ENCODE measurements at regions not wholly inside any gene's neighbourhood (a gene's known extent, or its start where the extent isn't known, plus 50 kb on each side); places are given as distances from the start of the nearest gene placed in this dataset.

DNA sequence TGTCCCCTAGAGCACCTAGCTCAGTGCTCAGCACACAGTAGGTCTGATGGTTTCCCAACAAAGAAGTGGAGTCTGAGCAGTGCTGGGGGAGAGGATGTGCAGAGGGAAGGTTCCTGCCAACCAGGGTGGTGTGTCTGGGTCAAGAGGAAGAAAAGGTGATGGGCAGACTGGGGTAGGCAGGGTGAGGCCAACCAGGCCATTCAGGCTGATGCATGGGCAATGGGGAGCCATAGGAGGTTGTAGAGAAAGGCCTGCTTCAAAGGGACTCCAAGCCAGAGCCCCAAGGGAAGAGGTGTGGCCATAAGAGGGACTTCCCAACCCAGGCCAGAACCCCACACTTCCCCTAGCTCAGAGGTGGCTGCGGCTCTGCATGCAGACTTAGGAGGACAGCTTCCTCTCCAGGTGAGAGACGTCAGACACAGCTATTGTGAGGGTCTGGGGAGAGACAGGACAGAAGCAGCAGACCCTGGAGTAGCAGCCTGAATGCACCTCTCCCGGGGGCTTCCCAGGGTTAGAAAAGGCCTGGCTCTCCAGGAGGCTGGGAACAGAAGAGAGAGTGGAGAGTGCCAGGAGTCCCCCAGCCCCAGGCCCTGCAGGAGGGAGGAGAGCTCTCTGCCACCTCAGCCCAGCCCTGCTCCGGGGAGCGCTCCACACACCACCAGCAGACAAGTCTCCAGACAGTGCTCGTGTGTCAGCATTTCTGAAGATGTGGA is 87.4 kb upstream of the ZMIZ1 start:
- Histone ChIP-seq H3K4me1 (ENCODE audit: insufficient read depth, insufficient read length) (peaks cover 18% of the 10 kb centered on the region), H3K27me3 (ENCODE audit: insufficient read depth, insufficient read length) (no peaks in the 10 kb centered on the region), H3K36me3 (ENCODE audit: insufficient read depth, insufficient read length, low read length) (no peaks in the 10 kb centered on the region), H3K9ac (ENCODE audit: insufficient read length, low read depth) (no peak overlapping the region), H3K4me3 (ENCODE audit: insufficient read length, low read depth) (no peak overlapping the region), H3K9me3 (ENCODE audit: insufficient read depth, low read length) (no peaks in the 10 kb centered on the region)
- no peak for TF ChIP-seq SUZ12 (IDR thresholded peaks at IDR 0.05; ENCODE audit: extremely low read depth, insufficient read depth, insufficient read length)
- TF ChIP-seq YY1 (IDR thresholded peaks at IDR 0.05; ENCODE audit: insufficient read depth, insufficient read length), result no peak
- no peak for TF ChIP-seq ZNF274 (IDR thresholded peaks at IDR 0.05; ENCODE audit: low read depth, low read length)
- DNase-seq (ENCODE audit: low read depth, low spot score), result no peak

DNA sequence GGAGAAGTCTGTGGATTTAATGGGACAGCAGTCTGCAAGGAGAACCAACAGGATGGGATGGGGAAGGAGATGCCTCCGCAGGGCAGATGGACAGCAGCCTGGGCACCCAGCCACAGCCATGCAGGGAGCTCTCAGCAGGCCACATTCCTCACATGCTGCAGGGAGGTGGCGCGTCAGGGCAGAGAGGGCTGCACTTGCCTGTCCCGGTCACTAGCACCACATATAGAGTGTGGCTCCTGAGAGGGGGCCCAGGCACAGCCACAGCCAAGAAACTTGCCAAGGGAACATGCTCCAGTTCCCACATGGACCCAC is 86.8 kb upstream of the ZMIZ1 start:
- no peak for DNase-seq (ENCODE audit: low read depth, low spot score)
- peaks cover 18% of the 10 kb centered on the region for H3K4me1 ChIP-seq (ENCODE audit: insufficient read depth, insufficient read length)
- no peak overlapping the region for H3K9ac ChIP-seq (ENCODE audit: insufficient read length, low read depth)
- H3K27me3 ChIP-seq (ENCODE audit: insufficient read depth, insufficient read length), result no peaks in the 10 kb centered on the region
- no peak overlapping the region for H3K4me3 ChIP-seq (ENCODE audit: insufficient read length, low read depth)
- no peaks in the 10 kb centered on the region for H3K9me3 ChIP-seq (ENCODE audit: insufficient read depth, low read length)
- TF ChIP-seq ZNF274 (IDR thresholded peaks at IDR 0.05; ENCODE audit: low read depth, low read length) (no peak), SUZ12 (IDR thresholded peaks at IDR 0.05; ENCODE audit: extremely low read depth, insufficient read depth, insufficient read length) (no peak), YY1 (IDR thresholded peaks at IDR 0.05; ENCODE audit: insufficient read depth, insufficient read length) (no peak)
- H3K36me3 ChIP-seq (ENCODE audit: insufficient read depth, insufficient read length, low read length), result no peaks in the 10 kb centered on the region

DNA sequence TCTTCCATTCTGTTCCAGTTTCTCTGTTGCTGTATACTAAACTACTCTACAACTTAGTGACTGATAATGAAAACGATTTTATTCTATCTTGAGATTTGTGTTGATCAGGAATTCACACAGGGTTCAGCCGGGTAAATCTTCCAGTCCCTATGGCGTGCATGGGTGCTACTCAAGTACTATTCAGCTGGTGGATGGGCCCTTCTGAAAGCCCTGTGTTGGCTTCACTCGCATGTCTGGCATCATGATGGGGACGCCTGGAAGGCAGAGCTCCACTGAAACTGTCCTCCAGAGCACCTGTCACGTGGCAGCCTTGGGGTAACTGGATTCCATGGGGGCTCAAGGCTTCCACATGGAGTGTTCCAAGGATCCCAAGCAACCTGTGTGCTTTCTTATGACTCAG is 86.0 kb upstream of the ZMIZ1 start:
- peaks cover 11% of the 10 kb centered on the region for H3K4me1 ChIP-seq (ENCODE audit: insufficient read depth, insufficient read length)
- TF ChIP-seq ZNF274 (IDR thresholded peaks at IDR 0.05; ENCODE audit: low read depth, low read length), result no peak
- no peaks in the 10 kb centered on the region for H3K9me3 ChIP-seq (ENCODE audit: insufficient read depth, low read length)
- H3K9ac ChIP-seq (ENCODE audit: insufficient read length, low read depth), result no peak overlapping the region
- H3K4me3 ChIP-seq (ENCODE audit: insufficient read length, low read depth), result no peak overlapping the region
- H3K36me3 ChIP-seq (ENCODE audit: insufficient read depth, insufficient read length, low read length), result no peaks in the 10 kb centered on the region
- DNase-seq (ENCODE audit: low read depth, low spot score), result no peak
- no peaks in the 10 kb centered on the region for H3K27me3 ChIP-seq (ENCODE audit: insufficient read depth, insufficient read length)

DNA sequence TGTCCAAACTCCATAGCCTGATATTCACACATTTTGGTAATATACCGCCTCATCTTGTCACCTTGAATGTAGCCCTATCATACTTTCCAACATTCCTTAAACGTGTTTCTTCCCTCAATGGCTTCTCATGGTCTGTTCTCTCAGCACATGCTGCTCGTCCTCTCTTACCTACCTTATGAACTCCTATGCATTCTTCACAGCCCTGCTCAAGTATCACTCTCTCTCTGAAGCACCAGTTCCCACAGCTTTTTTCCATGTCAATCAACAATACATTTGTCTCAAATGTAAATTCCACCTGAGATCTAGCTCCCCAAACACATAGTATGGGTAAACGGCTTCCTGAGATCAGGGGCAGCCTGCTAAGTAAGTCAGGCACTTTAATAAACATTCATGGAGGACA is 85.2 kb upstream of the ZMIZ1 start:
- no peak for DNase-seq (ENCODE audit: low read depth, low spot score)
- Histone ChIP-seq H3K4me1 (ENCODE audit: insufficient read depth, insufficient read length) (peaks cover 6% of the 10 kb centered on the region), H3K9ac (ENCODE audit: insufficient read length, low read depth) (no peak overlapping the region), H3K36me3 (ENCODE audit: insufficient read depth, insufficient read length, low read length) (no peaks in the 10 kb centered on the region), H3K4me3 (ENCODE audit: insufficient read length, low read depth) (no peak overlapping the region), H3K27me3 (ENCODE audit: insufficient read depth, insufficient read length) (no peaks in the 10 kb centered on the region), H3K9me3 (ENCODE audit: insufficient read depth, low read length) (no peaks in the 10 kb centered on the region)
- no peak for TF ChIP-seq YY1 (IDR thresholded peaks at IDR 0.05; ENCODE audit: insufficient read depth, insufficient read length)
- no peak for TF ChIP-seq ZNF274 (IDR thresholded peaks at IDR 0.05; ENCODE audit: low read depth, low read length)

DNA sequence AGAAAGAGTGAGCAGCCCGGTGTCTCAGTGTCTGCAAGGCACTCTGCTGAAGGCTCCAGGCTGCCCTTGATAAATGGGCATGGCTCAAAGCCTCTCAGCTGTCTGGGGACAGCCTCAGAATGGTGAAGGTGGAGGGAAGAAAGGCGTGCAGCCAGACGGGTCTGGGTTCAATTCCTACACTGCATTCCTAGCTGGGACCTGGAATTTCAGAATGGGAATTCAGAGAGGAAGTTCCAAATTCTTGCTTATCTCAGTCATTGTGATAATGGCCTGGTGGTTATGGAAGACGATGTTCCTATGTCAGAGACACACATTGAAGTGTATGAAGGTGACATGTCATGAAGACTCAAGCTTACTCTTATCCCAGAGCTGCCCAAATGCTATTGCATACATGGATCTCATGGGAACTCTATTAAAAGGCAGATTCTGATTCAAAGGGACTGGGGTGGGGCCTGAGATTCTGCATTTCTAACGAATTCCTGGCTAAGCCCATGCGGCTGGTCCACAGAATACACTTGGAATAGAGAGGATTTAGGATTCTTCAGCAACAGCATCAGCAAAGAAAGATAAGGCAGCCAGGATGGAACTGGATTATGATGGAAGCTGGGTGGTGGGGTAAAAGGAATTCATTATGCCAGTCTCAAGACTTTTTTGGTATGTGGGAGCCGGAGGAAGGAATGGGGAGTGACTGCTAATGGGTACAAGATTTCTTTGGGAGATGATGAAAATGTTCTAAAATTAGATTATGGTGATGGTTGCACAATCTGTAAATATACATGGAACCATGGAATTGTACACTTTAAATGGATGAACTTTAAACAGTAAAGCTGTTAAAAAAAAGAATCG is 82.6 kb upstream of the ZMIZ1 start:
- Histone ChIP-seq H3K9ac (ENCODE audit: insufficient read length, low read depth) (no peak overlapping the region), H3K4me1 (ENCODE audit: insufficient read depth, insufficient read length) (peaks cover 6% of the 10 kb centered on the region), H3K27me3 (ENCODE audit: insufficient read depth, insufficient read length) (no peaks in the 10 kb centered on the region), H3K4me3 (ENCODE audit: insufficient read length, low read depth) (no peak overlapping the region), H3K9me3 (ENCODE audit: insufficient read depth, low read length) (no peaks in the 10 kb centered on the region), H3K36me3 (ENCODE audit: insufficient read depth, insufficient read length, low read length) (no peaks in the 10 kb centered on the region)
- DNase-seq (ENCODE audit: low read depth, low spot score), result no peak
- TF ChIP-seq SUZ12 (IDR thresholded peaks at IDR 0.05; ENCODE audit: extremely low read depth, insufficient read depth, insufficient read length) (no peak), YY1 (IDR thresholded peaks at IDR 0.05; ENCODE audit: insufficient read depth, insufficient read length) (no peak), ZNF274 (IDR thresholded peaks at IDR 0.05; ENCODE audit: low read depth, low read length) (no peak)

DNA sequence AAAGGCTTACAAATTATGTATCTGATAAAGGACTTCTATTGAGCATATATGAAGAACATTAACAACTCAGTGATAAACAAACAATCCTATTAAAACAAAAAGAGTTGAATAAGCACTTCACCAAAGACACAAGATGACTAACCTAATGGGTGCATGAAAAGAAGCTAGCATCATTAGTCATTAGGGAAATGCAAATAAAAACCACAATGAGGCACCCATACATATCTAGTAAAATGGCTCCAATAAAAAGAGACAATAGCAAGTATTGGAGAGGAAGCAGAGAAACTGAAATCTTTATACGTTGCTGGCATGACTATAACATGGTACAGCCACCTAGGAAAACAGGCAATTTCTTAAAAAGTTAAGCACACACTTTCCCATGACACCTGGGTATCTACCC is 77.6 kb upstream of the ZMIZ1 start:
- peaks cover 3% of the 10 kb centered on the region for H3K4me1 ChIP-seq (ENCODE audit: insufficient read depth, insufficient read length)
- H3K4me3 ChIP-seq (ENCODE audit: insufficient read length, low read depth), result no peak overlapping the region
- H3K9me3 ChIP-seq (ENCODE audit: insufficient read depth, low read length), result no peaks in the 10 kb centered on the region
- DNase-seq (ENCODE audit: low read depth, low spot score), result no peak
- H3K9ac ChIP-seq (ENCODE audit: insufficient read length, low read depth), result no peak overlapping the region
- no peaks in the 10 kb centered on the region for H3K36me3 ChIP-seq (ENCODE audit: insufficient read depth, insufficient read length, low read length)
- TF ChIP-seq ZNF274 (IDR thresholded peaks at IDR 0.05; ENCODE audit: low read depth, low read length), result no peak
- TF ChIP-seq YY1 (IDR thresholded peaks at IDR 0.05; ENCODE audit: insufficient read depth, insufficient read length), result no peak
- no peak for TF ChIP-seq SUZ12 (IDR thresholded peaks at IDR 0.05; ENCODE audit: extremely low read depth, insufficient read depth, insufficient read length)
- no peaks in the 10 kb centered on the region for H3K27me3 ChIP-seq (ENCODE audit: insufficient read depth, insufficient read length)

DNA sequence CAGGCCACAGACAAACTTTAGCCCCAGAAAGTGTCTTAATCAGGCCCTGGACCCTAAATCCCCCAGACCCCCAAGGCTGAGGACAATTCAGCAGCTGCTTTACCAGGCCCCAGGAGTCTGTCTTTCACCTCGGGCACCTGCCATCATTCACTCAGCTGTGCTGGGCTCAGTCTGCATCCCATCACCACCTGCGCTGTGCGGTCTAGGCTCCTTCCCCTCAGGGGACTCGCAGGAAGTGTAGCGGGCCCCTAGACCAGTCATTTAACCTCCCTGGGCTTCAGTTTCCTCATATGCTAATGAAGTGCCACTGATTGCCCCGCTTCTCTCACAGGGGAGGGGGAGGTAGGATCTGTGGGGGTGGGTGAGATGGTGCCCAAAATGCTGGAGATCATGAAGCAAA is 76.4 kb upstream of the ZMIZ1 start:
- no peaks in the 10 kb centered on the region for H3K27me3 ChIP-seq (ENCODE audit: insufficient read depth, insufficient read length)
- H3K9ac ChIP-seq (ENCODE audit: insufficient read length, low read depth), result no peak overlapping the region
- no peak for DNase-seq (ENCODE audit: low read depth, low spot score)
- H3K4me3 ChIP-seq (ENCODE audit: insufficient read length, low read depth), result no peak overlapping the region
- H3K36me3 ChIP-seq (ENCODE audit: insufficient read depth, insufficient read length, low read length), result no peaks in the 10 kb centered on the region
- H3K9me3 ChIP-seq (ENCODE audit: insufficient read depth, low read length), result no peaks in the 10 kb centered on the region
- H3K4me1 ChIP-seq (ENCODE audit: insufficient read depth, insufficient read length), result peaks cover 9% of the 10 kb centered on the region
- TF ChIP-seq YY1 (IDR thresholded peaks at IDR 0.05; ENCODE audit: insufficient read depth, insufficient read length), result no peak
- TF ChIP-seq ZNF274 (IDR thresholded peaks at IDR 0.05; ENCODE audit: low read depth, low read length), result no peak
- TF ChIP-seq SUZ12 (IDR thresholded peaks at IDR 0.05; ENCODE audit: extremely low read depth, insufficient read depth, insufficient read length), result no peak
